Esophagus muscularis mucosa (tissue), 4 donors: ENCODE measurements at regions not wholly inside any gene's neighbourhood (a gene's known extent, or its start where the extent isn't known, plus 50 kb on each side); places are given as distances from the start of the nearest gene placed in this dataset.

Experiments used
- DNase-seq: peaks from one replicate; pipeline ENCODE4 v3.0.0-alpha.2; 2017; ENCODE audit errors: extremely low spot score
- H3K27ac ChIP-seq, 4 donors: fragments of 200-600 bp; sonication (generic); replicated peaks in 1 of 4; 1 replicate in 3 of 4; 2 replicates in 1 of 4; pipeline ENCODE4 v1.5.1; 2016 to 2019; ENCODE audit warnings: mild to moderate bottlenecking in 1 of 4
- H3K27me3 ChIP-seq, 4 donors: fragments of 200-600 bp; sonication (generic); one replicate each; pipeline versions ENCODE4 v1.5.1 to v1.6.0; 2016 to 2019
- H3K36me3 ChIP-seq, 4 donors: fragments of 200-600 bp; sonication (generic); one replicate each; pipeline ENCODE4 v1.5.1; 2016 to 2019
- H3K4me1 ChIP-seq, 4 donors: fragments of 200-600 bp; sonication (generic); one replicate each; pipeline ENCODE4 v1.5.1; 2016 to 2019
- H3K4me3 ChIP-seq, 4 donors: fragments of 200-600 bp; sonication (generic); 1 replicate in 2 of 4; 2 replicates in 2 of 4; pipeline ENCODE4 v1.5.1; 2016 to 2019; ENCODE audit warnings: mild to moderate bottlenecking in 4 of 4, moderate library complexity in 1 of 4
- H3K9me3 ChIP-seq, 4 donors: fragments of 200-600 bp; sonication (generic); 1 replicate in 3 of 4; 2 replicates in 1 of 4; pipeline ENCODE4 v1.5.1; 2016 to 2019
- CTCF ChIP-seq, 3 experiments: fragments of 200-600 bp in 2 of 3; fragments of 450-650 bp in 1 of 3; sonication (generic) in 2 of 3; IDR thresholded peaks; one replicate each; pipeline ENCODE4 v1.5.1; 2017 to 2019; ENCODE audit warnings: antibody characterized with exemption in 3 of 3, mild to moderate bottlenecking in 2 of 3, moderate library complexity in 1 of 3
- EP300 ChIP-seq: sonication (generic); formaldehyde crosslinking; IDR thresholded peaks from one replicate; pipeline ENCODE4 v1.6.1; 2017; ENCODE audit warnings: antibody characterized with exemption
- POLR2A ChIP-seq: fragments of 450-650 bp; IDR thresholded peaks from one replicate; pipeline ENCODE4 v1.6.1; 2017; ENCODE audit warnings: antibody characterized with exemption, moderate library complexity, mild to moderate bottlenecking, low read depth
- POLR2AphosphoS5 ChIP-seq, 2 donors: sonication (generic); formaldehyde crosslinking; IDR thresholded peaks; one replicate each; pipeline ENCODE4 v1.6.1; 2017; ENCODE audit warnings: antibody characterized with exemption in 2 of 2
- WGBS: methylation state at CpG from one replicate; pipeline ENCODE4 v1.1.5; 2018; 5-methylcytosine and 5-hydroxymethylcytosine counted together
- intact Hi-C: fragments of 100-400 bp; cut with DNase I; formaldehyde crosslinking; loops from one replicate; pipeline ENCODE4 v1.15.1; 2023

- H3K4me3 ChIP-seq: no peak overlapping the region
- no peak overlapping the region for H3K27ac ChIP-seq
- no peak for TF ChIP-seq EP300
- no peak for TF ChIP-seq POLR2AphosphoS5 (IDR thresholded peaks at IDR 0.05)
- no peak for TF ChIP-seq POLR2A
- no peak for TF ChIP-seq CTCF (IDR thresholded peaks at IDR 0.05)
- H3K9me3 ChIP-seq: no peaks in the 10 kb centered on the region
- peak; percentile 90 for DNase-seq
- peaks cover 0 to 18% (median 0%) of the 10 kb centered on the region in 4 donors for H3K27me3 ChIP-seq
- H3K36me3 ChIP-seq: no peaks in the 10 kb centered on the region
- WGBS: 92% methylated on average over 15 of the region's 15 CpGs
- intact Hi-C loops: no loop called here
- H3K4me1 ChIP-seq: peaks cover 0 to 5% (median 0%) of the 10 kb centered on the region in 4 donors
Measured at GRCh38 chr2:128451084-128452023, 132.7 kb upstream of the HS6ST1 start.

GRCh38 chr2:128452024-128452411, 133.3 kb upstream of the HS6ST1 start:
- Histone ChIP-seq H3K36me3 (no peaks in the 10 kb centered on the region), H3K4me1 (peaks cover 0 to under 1% (median 0%) of the 10 kb centered on the region in 4 donors), H3K27ac (no peak overlapping the region), H3K9me3 (no peaks in the 10 kb centered on the region), H3K27me3 (peaks cover 0 to 18% (median 0%) of the 10 kb centered on the region in 4 donors), H3K4me3 (no peak overlapping the region)
- 91% methylated on average over 1 of the region's 1 CpG for WGBS
- TF ChIP-seq POLR2AphosphoS5 (IDR thresholded peaks at IDR 0.05) (no peak), POLR2A (no peak), CTCF (IDR thresholded peaks at IDR 0.05) (no peak)
- intact Hi-C loops: no loop called here
- DNase-seq: peak; percentile 62

- no peaks in the 10 kb centered on the region for H3K36me3 ChIP-seq
- H3K4me3 ChIP-seq: no peak overlapping the region
- H3K4me1 ChIP-seq: no peaks in the 10 kb centered on the region
- intact Hi-C loops: no loop called here
- TF ChIP-seq POLR2AphosphoS5 (IDR thresholded peaks at IDR 0.05): no peak
- TF ChIP-seq POLR2A: no peak
- TF ChIP-seq EP300: no peak
- no peak for TF ChIP-seq CTCF (IDR thresholded peaks at IDR 0.05)
- no peaks in the 10 kb centered on the region for H3K9me3 ChIP-seq
- DNase-seq: peak; percentile 83
- H3K27me3 ChIP-seq: peaks cover 0 to 18% (median 0%) of the 10 kb centered on the region in 4 donors
- 93% methylated on average over 20 of the region's 20 CpGs for WGBS
- no peak overlapping the region for H3K27ac ChIP-seq
Measured at GRCh38 chr2:128452536-128453530, 134.2 kb upstream of the HS6ST1 start.

- Histone ChIP-seq H3K27ac (no peak overlapping the region), H3K27me3 (peaks cover 0 to 18% (median 0%) of the 10 kb centered on the region in 4 donors), H3K9me3 (no peaks in the 10 kb centered on the region), H3K36me3 (no peaks in the 10 kb centered on the region), H3K4me3 (no peak overlapping the region), H3K4me1 (peaks cover 0 to 4% (median 0%) of the 10 kb centered on the region in 4 donors)
- intact Hi-C loops: no loop called here
- DNase-seq: peak; percentile 72
- TF ChIP-seq POLR2AphosphoS5 (IDR thresholded peaks at IDR 0.05): no peak
- TF ChIP-seq CTCF (IDR thresholded peaks at IDR 0.05): no peak
- TF ChIP-seq POLR2A: no peak
- TF ChIP-seq EP300: no peak
- 85% methylated on average over 10 of the region's 12 CpGs for WGBS
Measured at GRCh38 chr2:128454980-128455720, 136.5 kb upstream of the HS6ST1 start.
